ENCODE measurements at regions not wholly inside any gene's neighbourhood (a gene's known extent, or its start where the extent isn't known, plus 50 kb on each side); places are given as distances from the start of the nearest gene placed in this dataset.

GRCh38 chr1:47708019-47708535, 270.2 kb downstream of the FOXD2 start:
- Histone ChIP-seq H3K27me3 (ENCODE audit: control insufficient read depth, insufficient read depth, low read length) (peaks cover 84% of the 10 kb centered on the region), H3K27ac (ENCODE audit: low read depth, low read length) (no peak overlapping the region), H3K4me1 (ENCODE audit: control insufficient read depth, insufficient read depth, low read length) (peaks cover 13% of the 10 kb centered on the region), H3K9ac (ENCODE audit: low read depth, low read length) (no peak overlapping the region), H3K36me3 (ENCODE audit: control insufficient read depth, insufficient read depth, low read length) (no peaks in the 10 kb centered on the region), H3K9me3 (ENCODE audit: control insufficient read depth, insufficient read depth, low read length) (no peaks in the 10 kb centered on the region), H3K4me3 (ENCODE audit: low read depth, low read length) (peak overlapping the region; percentile 57)

- Histone ChIP-seq H3K9me3 (ENCODE audit: control insufficient read depth, insufficient read depth, low read length) (no peaks in the 10 kb centered on the region), H3K4me1 (ENCODE audit: control insufficient read depth, insufficient read depth, low read length) (peaks cover 13% of the 10 kb centered on the region), H3K9ac (ENCODE audit: low read depth, low read length) (no peak overlapping the region), H3K36me3 (ENCODE audit: control insufficient read depth, insufficient read depth, low read length) (no peaks in the 10 kb centered on the region), H3K27ac (ENCODE audit: low read depth, low read length) (no peak overlapping the region), H3K4me3 (ENCODE audit: low read depth, low read length) (peak overlapping the region; percentile 57), H3K27me3 (ENCODE audit: control insufficient read depth, insufficient read depth, low read length) (peaks cover 89% of the 10 kb centered on the region)
Observed at GRCh38 chr1:47708658-47709018, 270.8 kb downstream of the FOXD2 start.

GRCh38 chr1:47709019-47709871, 271.4 kb downstream of the FOXD2 start:
- H3K36me3 ChIP-seq (ENCODE audit: control insufficient read depth, insufficient read depth, low read length) = no peaks in the 10 kb centered on the region
- peaks cover 95% of the 10 kb centered on the region for H3K27me3 ChIP-seq (ENCODE audit: control insufficient read depth, insufficient read depth, low read length)
- H3K4me1 ChIP-seq (ENCODE audit: control insufficient read depth, insufficient read depth, low read length) = peaks cover 13% of the 10 kb centered on the region
- H3K9ac ChIP-seq (ENCODE audit: low read depth, low read length) = no peak overlapping the region
- no peak overlapping the region for H3K27ac ChIP-seq (ENCODE audit: low read depth, low read length)
- peak overlapping the region; percentile 57 for H3K4me3 ChIP-seq (ENCODE audit: low read depth, low read length)
- H3K9me3 ChIP-seq (ENCODE audit: control insufficient read depth, insufficient read depth, low read length) = no peaks in the 10 kb centered on the region

- Histone ChIP-seq H3K27me3 (ENCODE audit: control insufficient read depth, insufficient read depth, low read length) (peaks cover 100% of the 10 kb centered on the region), H3K36me3 (ENCODE audit: control insufficient read depth, insufficient read depth, low read length) (no peaks in the 10 kb centered on the region), H3K4me3 (ENCODE audit: low read depth, low read length) (peak overlapping the region; percentile 57), H3K4me1 (ENCODE audit: control insufficient read depth, insufficient read depth, low read length) (peaks cover 13% of the 10 kb centered on the region), H3K27ac (ENCODE audit: low read depth, low read length) (no peak overlapping the region), H3K9me3 (ENCODE audit: control insufficient read depth, insufficient read depth, low read length) (no peaks in the 10 kb centered on the region), H3K9ac (ENCODE audit: low read depth, low read length) (no peak overlapping the region)
Observed at GRCh38 chr1:47709872-47710231, 272.0 kb downstream of the FOXD2 start.

- peak overlapping the region; percentile 57 for H3K4me3 ChIP-seq (ENCODE audit: low read depth, low read length)
- no peak overlapping the region for H3K9ac ChIP-seq (ENCODE audit: low read depth, low read length)
- peaks cover 100% of the 10 kb centered on the region for H3K27me3 ChIP-seq (ENCODE audit: control insufficient read depth, insufficient read depth, low read length)
- peaks cover 13% of the 10 kb centered on the region for H3K4me1 ChIP-seq (ENCODE audit: control insufficient read depth, insufficient read depth, low read length)
- no peaks in the 10 kb centered on the region for H3K36me3 ChIP-seq (ENCODE audit: control insufficient read depth, insufficient read depth, low read length)
- H3K27ac ChIP-seq (ENCODE audit: low read depth, low read length) = no peak overlapping the region
- H3K9me3 ChIP-seq (ENCODE audit: control insufficient read depth, insufficient read depth, low read length) = no peaks in the 10 kb centered on the region
Observed at GRCh38 chr1:47710329-47711071, 272.7 kb downstream of the FOXD2 start.

Measured in HUES48 (cell line).